Subcutaneous abdominal adipose tissue (tissue), 5 donors: ENCODE measurements at regions not wholly inside any gene's neighbourhood (a gene's known extent, or its start where the extent isn't known, plus 50 kb on each side); places are given as distances from the start of the nearest gene placed in this dataset.

Source experiments
- H3K27ac ChIP-seq: one replicate; pipeline ENCODE4 v1.7.0; 2013; ENCODE audit warnings: low read depth, mild to moderate bottlenecking, inconsistent platforms, low read length, moderate library complexity
- H3K27me3 ChIP-seq, 5 donors: one replicate each; pipeline ENCODE4 v1.7.0; 2013; ENCODE audit warnings: low read length in 5 of 5, inconsistent platforms in 1 of 5; ENCODE audit not compliant: control insufficient read depth in 5 of 5, insufficient read depth in 4 of 5
- H3K36me3 ChIP-seq, 5 donors: one replicate each; pipeline ENCODE4 v1.7.0; 2013; ENCODE audit warnings: low read length in 5 of 5; ENCODE audit not compliant: control insufficient read depth in 5 of 5, insufficient read depth in 5 of 5
- H3K4me1 ChIP-seq, 5 donors: one replicate each; pipeline ENCODE4 v1.7.0; 2013; ENCODE audit warnings: low read length in 5 of 5, mild to moderate bottlenecking in 3 of 5, moderate library complexity in 1 of 5; ENCODE audit not compliant: control insufficient read depth in 5 of 5, insufficient read depth in 5 of 5
- H3K4me3 ChIP-seq, 5 donors: one replicate each; pipeline ENCODE4 v1.7.0; 2013; ENCODE audit warnings: low read length in 5 of 5, low read depth in 1 of 5
- H3K9ac ChIP-seq, 5 donors: one replicate each; pipeline ENCODE4 v1.7.0; 2013; ENCODE audit warnings: low read length in 5 of 5, mild to moderate bottlenecking in 4 of 5, moderate library complexity in 3 of 5
- H3K9me3 ChIP-seq, 5 donors: one replicate each; pipeline ENCODE4 v1.7.0; 2013; ENCODE audit warnings: low read length in 5 of 5; ENCODE audit not compliant: control insufficient read depth in 5 of 5
- donor health status: healthy.
- donor health status: healthy.
- donor health status: healthy.
- donor health status: healthy.
- donor health status: healthy.

DNA sequence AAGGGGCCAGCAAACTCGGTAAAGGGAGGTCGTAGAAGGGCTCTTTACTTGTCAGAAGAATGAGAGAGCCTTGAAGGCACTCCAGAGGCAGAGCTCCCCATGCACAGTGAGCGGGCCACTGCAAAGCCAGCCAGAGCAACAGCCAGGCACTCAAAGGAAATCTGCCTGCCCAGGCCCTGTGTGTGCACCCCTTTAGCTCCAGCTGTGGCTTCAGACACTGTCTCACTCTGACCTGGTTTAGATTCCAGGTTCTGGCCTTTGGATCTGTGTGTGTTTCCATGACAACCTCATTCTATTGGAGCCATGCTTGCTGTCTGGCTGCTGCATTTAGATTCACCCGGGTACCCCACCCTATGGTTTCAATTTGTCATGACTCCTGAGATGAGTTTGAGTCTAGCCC, 170.3 kb downstream of the CAPZA3 start:
- peaks cover 0 to 6% (median 0%) of the 10 kb centered on the region in 5 donors for H3K9me3 ChIP-seq

DNA sequence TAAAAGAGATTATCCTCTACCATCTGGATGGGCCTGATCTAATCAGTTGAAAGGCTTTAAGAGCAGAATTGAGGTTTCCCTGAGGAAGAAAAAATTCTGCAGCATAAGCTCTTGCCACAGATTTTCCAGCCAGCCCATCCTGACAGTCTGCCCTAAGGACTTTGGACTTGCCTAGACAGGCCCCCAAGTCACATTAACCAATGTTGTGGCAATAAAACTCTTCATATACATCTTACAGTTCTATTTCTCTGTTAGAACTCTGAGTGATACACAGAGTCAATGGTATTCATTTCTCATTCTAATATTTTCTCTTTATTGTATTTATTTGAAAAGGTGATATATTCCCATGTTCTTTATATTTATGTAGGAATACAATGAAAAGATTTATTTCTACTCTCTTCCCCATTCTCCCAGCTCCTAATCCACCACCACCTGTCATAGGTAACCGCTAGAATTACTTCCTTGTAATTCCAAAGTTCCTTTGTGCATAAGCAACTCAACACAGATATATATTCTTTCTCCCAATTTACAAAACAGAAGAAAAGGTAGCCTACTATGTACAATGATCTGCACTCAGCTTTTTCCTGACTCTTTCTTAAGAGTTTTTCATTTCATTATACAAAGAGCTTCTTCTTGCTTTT, 182.1 kb downstream of the CAPZA3 start:
- H3K27ac ChIP-seq, result no peak overlapping the region
- H3K9ac ChIP-seq, result no peak overlapping the region
- no peaks in the 10 kb centered on the region for H3K36me3 ChIP-seq
- no peak overlapping the region for H3K4me3 ChIP-seq
- no peaks in the 10 kb centered on the region for H3K27me3 ChIP-seq
- peaks cover 0 to 2% (median 0%) of the 10 kb centered on the region in 5 donors for H3K9me3 ChIP-seq
- H3K4me1 ChIP-seq, result no peaks in the 10 kb centered on the region

More for the DNA sequence above, 170.3 kb downstream of the CAPZA3 start:
- Histone ChIP-seq H3K9ac (no peak overlapping the region), H3K4me3 (no peak overlapping the region), H3K27ac (peak overlapping the region; percentile 38), H3K4me1 (peaks cover 0 to 5% (median 0%) of the 10 kb centered on the region in 5 donors), H3K36me3 (no peaks in the 10 kb centered on the region), H3K27me3 (no peaks in the 10 kb centered on the region)

DNA sequence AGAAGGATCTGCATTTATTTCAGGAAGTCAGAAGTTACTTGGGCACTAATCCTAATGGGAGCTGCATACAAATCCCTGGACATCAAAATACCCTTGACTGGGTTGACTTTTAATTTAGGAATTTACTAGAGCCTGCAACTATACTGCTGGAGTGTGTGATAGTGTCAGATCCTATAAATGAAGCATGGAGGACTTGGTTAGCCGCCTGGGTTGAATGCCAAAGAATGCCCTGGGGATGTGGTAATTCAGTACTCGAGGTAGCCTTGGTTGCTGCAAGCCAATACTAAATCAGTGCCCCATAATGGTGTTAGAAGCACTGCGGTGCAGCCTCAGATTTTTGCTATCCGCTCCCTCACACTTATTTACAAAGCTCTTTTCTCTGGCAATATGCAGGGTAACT, 184.9 kb downstream of the CAPZA3 start:
- H3K4me3 ChIP-seq, result no peak overlapping the region
- no peak overlapping the region for H3K9ac ChIP-seq
- H3K4me1 ChIP-seq, result no peaks in the 10 kb centered on the region
- peaks cover 0 to 2% (median 0%) of the 10 kb centered on the region in 5 donors for H3K9me3 ChIP-seq
- no peaks in the 10 kb centered on the region for H3K27me3 ChIP-seq
- H3K27ac ChIP-seq, result no peak overlapping the region
- no peaks in the 10 kb centered on the region for H3K36me3 ChIP-seq

DNA sequence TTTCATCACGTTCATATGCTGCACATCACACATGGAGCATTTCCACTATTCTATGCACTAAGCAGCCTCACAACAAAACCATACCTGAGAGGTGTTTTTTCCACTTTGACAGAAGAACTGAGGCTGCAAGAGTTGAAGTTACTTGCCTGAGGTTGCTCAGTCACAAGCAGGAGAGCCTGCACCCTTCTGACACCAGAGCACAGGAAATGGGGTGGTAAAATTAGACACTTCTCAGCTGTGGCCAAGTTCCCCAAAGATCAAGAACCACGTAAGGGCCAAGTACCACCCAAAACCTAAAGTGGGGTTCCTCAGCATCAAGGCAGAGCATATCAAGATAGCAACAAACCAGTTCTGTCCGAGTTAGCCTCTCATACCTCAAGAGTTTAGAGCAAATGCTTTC, 185.8 kb downstream of the CAPZA3 start:
- Histone ChIP-seq H3K4me1 (no peaks in the 10 kb centered on the region), H3K9me3 (peaks cover 0 to 2% (median 0%) of the 10 kb centered on the region in 5 donors), H3K27me3 (no peaks in the 10 kb centered on the region), H3K4me3 (no peak overlapping the region), H3K36me3 (no peaks in the 10 kb centered on the region), H3K9ac (no peak overlapping the region), H3K27ac (no peak overlapping the region)

DNA sequence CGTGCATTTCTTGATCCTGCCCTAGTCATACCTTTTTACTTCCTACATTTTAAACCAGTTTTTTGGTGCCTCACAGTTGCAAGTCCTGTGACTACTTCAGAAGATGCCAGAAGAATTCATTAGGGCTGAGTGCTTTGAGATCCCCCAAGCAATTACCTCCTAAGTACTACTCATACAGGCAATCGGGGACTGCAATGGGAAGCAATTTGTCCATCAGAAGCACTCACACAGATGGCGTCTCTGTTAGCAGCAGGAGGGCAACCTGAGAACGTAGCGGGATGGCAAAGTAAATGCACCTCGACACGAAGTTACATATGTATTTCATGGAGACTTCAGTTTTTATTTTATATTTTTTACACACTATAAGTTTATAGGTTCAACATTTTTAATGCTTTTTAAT, 188.3 kb downstream of the CAPZA3 start:
- Histone ChIP-seq H3K27me3 (no peaks in the 10 kb centered on the region), H3K4me3 (no peak overlapping the region), H3K9me3 (no peaks in the 10 kb centered on the region), H3K27ac (no peak overlapping the region), H3K4me1 (no peaks in the 10 kb centered on the region), H3K9ac (no peak overlapping the region), H3K36me3 (no peaks in the 10 kb centered on the region)

DNA sequence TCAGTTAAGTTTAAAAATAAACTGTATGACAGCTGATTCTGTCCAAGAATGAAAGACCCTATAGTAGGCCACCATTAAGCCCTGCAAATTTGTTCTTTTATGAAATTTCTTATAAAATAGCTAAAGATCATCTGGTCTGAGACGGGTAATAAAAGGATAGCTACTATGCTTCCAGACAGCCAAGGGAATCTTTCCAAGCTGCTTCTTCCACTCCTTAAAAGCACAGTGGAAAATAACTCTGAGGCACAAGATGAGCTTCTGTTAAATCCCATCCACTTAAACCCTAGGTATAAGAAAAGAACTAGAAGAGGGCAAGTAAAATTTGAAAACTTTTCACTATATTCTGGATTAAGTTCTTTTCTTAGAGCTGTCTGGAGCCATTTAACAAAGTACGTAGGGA, 194.3 kb downstream of the CAPZA3 start:
- Histone ChIP-seq H3K4me3 (no peak overlapping the region), H3K27ac (no peak overlapping the region), H3K4me1 (no peaks in the 10 kb centered on the region), H3K9ac (no peak overlapping the region), H3K27me3 (no peaks in the 10 kb centered on the region), H3K36me3 (no peaks in the 10 kb centered on the region), H3K9me3 (no peaks in the 10 kb centered on the region)

DNA sequence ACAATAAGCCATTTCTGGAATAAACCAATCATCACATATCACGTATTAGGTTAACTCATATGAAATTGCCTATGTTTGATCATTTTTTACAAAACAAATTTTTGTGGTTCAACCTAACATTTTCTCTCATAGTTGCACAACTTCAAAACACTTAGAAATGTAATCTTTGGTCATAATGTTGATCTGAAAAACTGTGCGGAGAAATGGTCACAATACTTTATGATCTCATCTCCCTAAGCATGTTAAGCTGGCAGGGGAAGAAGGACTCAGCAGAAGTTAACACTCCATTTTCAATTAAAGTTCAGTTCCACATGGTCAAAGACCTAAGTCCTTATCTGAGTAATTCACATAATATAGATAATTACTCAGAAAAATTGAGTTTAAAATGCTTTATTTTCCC, 194.8 kb downstream of the CAPZA3 start:
- Histone ChIP-seq H3K36me3 (no peaks in the 10 kb centered on the region), H3K9me3 (no peaks in the 10 kb centered on the region), H3K27ac (no peak overlapping the region), H3K9ac (no peak overlapping the region), H3K27me3 (no peaks in the 10 kb centered on the region), H3K4me1 (no peaks in the 10 kb centered on the region), H3K4me3 (no peak overlapping the region)

DNA sequence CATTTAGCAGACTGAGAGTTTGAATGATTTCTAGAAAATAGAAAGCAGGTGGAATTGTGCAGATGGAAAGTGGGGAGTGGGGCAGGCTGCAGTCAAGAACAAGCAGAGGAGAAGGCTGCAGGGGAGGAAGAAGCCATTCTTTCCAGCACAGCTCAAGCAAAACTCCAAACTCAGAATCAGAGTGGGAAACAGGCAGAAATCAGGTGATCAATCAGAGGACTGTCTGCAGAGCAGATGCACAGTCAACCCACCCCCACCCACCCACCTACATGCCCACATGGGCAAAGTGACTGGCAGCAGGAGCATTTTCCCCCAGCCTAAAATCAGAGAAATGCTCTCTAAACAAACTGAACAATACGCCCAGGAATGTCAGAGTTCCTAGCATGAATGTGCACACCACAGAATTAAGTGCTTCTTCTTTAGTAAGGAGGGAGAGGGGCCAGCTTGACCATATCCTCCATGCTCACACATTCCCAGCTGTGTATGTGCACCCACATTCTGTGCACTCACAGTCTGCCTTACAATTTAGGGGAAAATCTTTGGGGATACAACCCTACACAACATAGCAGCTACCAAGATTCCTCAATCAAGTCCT, 194.1 kb upstream of the PLEKHA5 start:
- no peaks in the 10 kb centered on the region for H3K4me1 ChIP-seq
- H3K9ac ChIP-seq, result no peak overlapping the region
- H3K9me3 ChIP-seq, result no peaks in the 10 kb centered on the region
- no peak overlapping the region for H3K27ac ChIP-seq
- H3K4me3 ChIP-seq, result no peak overlapping the region
- no peaks in the 10 kb centered on the region for H3K36me3 ChIP-seq
- no peaks in the 10 kb centered on the region for H3K27me3 ChIP-seq

DNA sequence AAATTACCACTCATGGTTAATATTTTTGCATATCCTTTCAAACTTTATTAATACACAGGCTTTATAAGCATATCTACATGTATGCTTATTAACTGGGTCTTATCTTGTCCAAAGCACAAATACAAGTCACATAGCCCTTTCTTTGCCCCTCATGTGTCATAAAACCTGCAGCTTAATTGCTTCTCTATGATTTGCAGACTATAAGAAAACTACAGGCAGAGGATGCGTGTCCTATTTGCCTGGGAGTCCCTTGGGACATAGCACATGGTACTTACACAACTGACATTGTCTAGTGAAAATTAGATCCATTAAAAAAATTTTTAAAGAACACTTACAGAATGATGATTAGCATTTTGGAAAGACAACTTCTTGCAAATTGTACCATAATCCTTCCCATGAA, 190.5 kb upstream of the PLEKHA5 start:
- Histone ChIP-seq H3K4me1 (no peaks in the 10 kb centered on the region), H3K9ac (no peak overlapping the region), H3K27ac (no peak overlapping the region), H3K9me3 (no peaks in the 10 kb centered on the region), H3K27me3 (no peaks in the 10 kb centered on the region), H3K36me3 (no peaks in the 10 kb centered on the region), H3K4me3 (no peak overlapping the region)

DNA sequence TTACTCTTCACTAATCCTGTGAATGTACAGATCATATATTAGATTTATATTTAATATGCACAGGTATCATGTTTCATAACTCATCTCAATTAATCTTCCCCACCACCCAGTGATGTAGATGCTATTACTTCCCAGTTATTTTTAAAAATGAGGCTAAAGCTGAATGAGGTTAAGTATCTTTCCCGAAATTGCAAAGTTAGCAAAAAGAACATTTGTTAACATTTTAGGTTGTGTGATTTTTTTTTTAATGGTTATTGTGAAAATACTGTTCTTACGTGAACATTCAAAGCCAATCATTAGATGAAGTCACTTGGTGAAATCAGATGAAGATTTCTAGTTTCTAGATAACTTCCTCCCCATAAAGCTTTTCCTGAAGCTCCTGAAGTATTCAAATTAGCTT, 186.9 kb upstream of the PLEKHA5 start:
- no peaks in the 10 kb centered on the region for H3K9me3 ChIP-seq
- no peak overlapping the region for H3K9ac ChIP-seq
- no peaks in the 10 kb centered on the region for H3K27me3 ChIP-seq
- no peak overlapping the region for H3K4me3 ChIP-seq
- H3K36me3 ChIP-seq, result no peaks in the 10 kb centered on the region
- no peak overlapping the region for H3K27ac ChIP-seq
- no peaks in the 10 kb centered on the region for H3K4me1 ChIP-seq
